CD14-positive monocyte (primary cell): ENCODE measurements at regions not wholly inside any gene's neighbourhood (a gene's known extent, or its start where the extent isn't known, plus 50 kb on each side); places are given as distances from the start of the nearest gene placed in this dataset.

Source experiments
- DNase-seq, 3 donors: peaks; one replicate each; pipeline ENCODE4 v3.0.0-alpha.2; 2011 to 2022
- H2AFZ ChIP-seq: 2 replicates; pipeline ENCODE4 v1.6.0; 2012; ENCODE audit warnings: mild to moderate bottlenecking, low read depth, low read length, inconsistent platforms; ENCODE audit not compliant: insufficient read depth, poor library complexity, severe bottlenecking
- H3K27ac ChIP-seq, 2 donors: 1 replicate in 1 of 2; 2 replicates in 1 of 2; pipeline ENCODE4 v1.5.1; 2012 to 2013; ENCODE audit warnings: low read length in 2 of 2, control low read depth in 1 of 2, inconsistent platforms in 1 of 2, low read depth in 1 of 2, mild to moderate bottlenecking in 1 of 2
- H3K27me3 ChIP-seq, 2 donors: one replicate each; pipeline versions ENCODE4 v1.6.0 to v1.6.1; 2011 to 2013; ENCODE audit warnings: low read length in 2 of 2; ENCODE audit not compliant: control insufficient read depth in 2 of 2, insufficient read depth in 2 of 2
- H3K36me3 ChIP-seq, 2 donors: replicated peaks in 1 of 2; 1 replicate in 1 of 2; 2 replicates in 1 of 2; pipeline versions ENCODE4 v1.5.1 to v1.6.1; 2012 to 2013; ENCODE audit warnings: low read length in 2 of 2, control low read depth in 1 of 2, inconsistent platforms in 1 of 2, mild to moderate bottlenecking in 1 of 2; ENCODE audit not compliant: insufficient read depth in 2 of 2, control insufficient read depth in 1 of 2
- H3K4me1 ChIP-seq, 2 donors: 1 replicate in 1 of 2; 2 replicates in 1 of 2; pipeline versions ENCODE4 v1.5.1 to v1.6.1; 2012 to 2013; ENCODE audit warnings: low read length in 2 of 2, control low read depth in 1 of 2, inconsistent platforms in 1 of 2, mild to moderate bottlenecking in 1 of 2, moderate library complexity in 1 of 2; ENCODE audit not compliant: insufficient read depth in 2 of 2, control insufficient read depth in 1 of 2
- H3K4me2 ChIP-seq: replicated peaks from 2 replicates; pipeline ENCODE3; 2012; ENCODE audit warnings: low read length, moderate library complexity, mild to moderate bottlenecking; ENCODE audit not compliant: poor library complexity, severe bottlenecking; ENCODE audit errors: extremely low read depth
- H3K4me3 ChIP-seq, 3 experiments: fragments of 200-600 bp in 1 of 3; sonication (generic) in 1 of 3; replicated peaks in 1 of 3; 1 replicate in 2 of 3; 2 replicates in 1 of 3; pipeline ENCODE4 v1.5.1; 2011 to 2013; ENCODE audit warnings: low read length in 3 of 3, mild to moderate bottlenecking in 3 of 3, control low read depth in 2 of 3, low read depth in 2 of 3, inconsistent platforms in 1 of 3, moderate library complexity in 1 of 3
- H3K79me2 ChIP-seq: 2 replicates; pipeline ENCODE4 v1.6.0; 2012; ENCODE audit warnings: mild to moderate bottlenecking, control low read depth, inconsistent platforms, low read length, moderate library complexity; ENCODE audit not compliant: insufficient read depth
- H3K9ac ChIP-seq: 2 replicates; pipeline ENCODE4 v1.6.0; 2017; ENCODE audit warnings: low read length, mild to moderate bottlenecking; ENCODE audit not compliant: insufficient read depth, poor library complexity, severe bottlenecking
- H3K9me3 ChIP-seq, 2 donors: replicated peaks in 1 of 2; 1 replicate in 1 of 2; 2 replicates in 1 of 2; pipeline versions ENCODE4 v1.5.1 to v1.6.1; 2012 to 2013; ENCODE audit warnings: low read length in 2 of 2, control low read depth in 1 of 2; ENCODE audit not compliant: control insufficient read depth in 1 of 2, insufficient read depth in 1 of 2
- H4K20me1 ChIP-seq: 2 replicates; pipeline ENCODE4 v1.6.0; 2012; ENCODE audit warnings: mild to moderate bottlenecking, low read length, control low read depth, moderate library complexity; ENCODE audit not compliant: insufficient read depth
- H3K27ac Mint-ChIP-seq, 7 donors: one replicate each; pipeline ENCODE4 v1.8.0; 2020; ENCODE audit warnings: mild to moderate bottlenecking in 7 of 7, mixed read lengths in 7 of 7, moderate library complexity in 6 of 7, inconsistent platforms in 2 of 7
- H3K27me3 Mint-ChIP-seq, 3 donors: one replicate each; pipeline ENCODE4 v1.8.0; 2021 to 2022; ENCODE audit warnings: low read depth in 3 of 3, mild to moderate bottlenecking in 3 of 3, mixed read lengths in 3 of 3, moderate library complexity in 3 of 3, inconsistent platforms in 1 of 3
- H3K36me3 Mint-ChIP-seq, 2 donors: one replicate each; pipeline ENCODE4 v1.8.0; 2020; ENCODE audit warnings: mixed read lengths in 2 of 2, inconsistent platforms in 1 of 2, mild to moderate bottlenecking in 1 of 2
- H3K4me1 Mint-ChIP-seq: one replicate; pipeline ENCODE4 v1.8.0; 2020; ENCODE audit warnings: mild to moderate bottlenecking, mixed read lengths
- H3K4me3 Mint-ChIP-seq, 2 donors: one replicate each; pipeline ENCODE4 v1.8.0; 2020; ENCODE audit warnings: mild to moderate bottlenecking in 2 of 2, mixed read lengths in 2 of 2, moderate library complexity in 1 of 2
- H3K9me3 Mint-ChIP-seq, 7 donors: one replicate each; pipeline ENCODE4 v1.8.0; 2020 to 2022; ENCODE audit warnings: mixed read lengths in 7 of 7, mild to moderate bottlenecking in 6 of 7, moderate library complexity in 6 of 7, inconsistent platforms in 2 of 7
- CTCF ChIP-seq: fragments of 200-600 bp; IDR thresholded peaks from one replicate; pipeline ENCODE4 v1.8.0; 2022; ENCODE audit warnings: antibody characterized with exemption, mild to moderate bottlenecking
- WGBS: methylation state at CpG from one replicate; pipeline ENCODE4 v1.1.5; 2013; ENCODE audit warnings: missing lambda C conversion rate; ENCODE audit not compliant: insufficient coverage; 5-methylcytosine and 5-hydroxymethylcytosine counted together
- intact Hi-C, 2 donors: fragments of 100-400 bp; cut with micrococcal nuclease; formaldehyde crosslinking; loops; one replicate each; pipeline versions ENCODE4 v1.15.0 to v1.15.1; 2023

GRCh38 chr4:134531013-134531412, 329.4 kb upstream of the PABPC4L start:
- H3K36me3 ChIP-seq, result no peaks in the 10 kb centered on the region
- Mint-ChIP-seq H3K36me3 (no peaks in the 10 kb centered on the region), H3K27me3 (no peaks in the 10 kb centered on the region), H3K27ac (no peak overlapping the region), H3K4me3 (no peak overlapping the region), H3K9me3 (peaks cover 0 to 5% (median 0%) of the 10 kb centered on the region in 7 donors), H3K4me1 (no peaks in the 10 kb centered on the region)
- 57% methylated on average over 1 of the region's 1 CpG for WGBS
- intact Hi-C loops, result no loop called here
- no peaks in the 10 kb centered on the region for H3K4me1 ChIP-seq
- H3K4me2 ChIP-seq, result no peak overlapping the region
- no peaks in the 10 kb centered on the region for H3K79me2 ChIP-seq
- no peaks in the 10 kb centered on the region for H4K20me1 ChIP-seq
- no peak for TF ChIP-seq CTCF
- H2AFZ ChIP-seq, result no peak overlapping the region
- no peak overlapping the region for H3K4me3 ChIP-seq
- H3K9ac ChIP-seq, result no peak overlapping the region
- no peak overlapping the region for H3K27ac ChIP-seq
- DNase-seq, result no peak
- no peaks in the 10 kb centered on the region for H3K9me3 ChIP-seq
- no peaks in the 10 kb centered on the region for H3K27me3 ChIP-seq

GRCh38 chr4:134529629-134530028, 328.0 kb upstream of the PABPC4L start:
- H2AFZ ChIP-seq, result no peak overlapping the region
- TF ChIP-seq CTCF, result no peak
- no peaks in the 10 kb centered on the region for H3K27me3 ChIP-seq
- H4K20me1 ChIP-seq, result no peaks in the 10 kb centered on the region
- WGBS, result no CpG with 5 or more reads among the region's 1 CpG
- intact Hi-C loops, result no loop called here
- H3K4me2 ChIP-seq, result no peak overlapping the region
- Mint-ChIP-seq H3K27ac (no peak overlapping the region), H3K4me3 (no peak overlapping the region), H3K27me3 (peaks cover 0 to 2% (median 0%) of the 10 kb centered on the region in 3 donors), H3K36me3 (no peaks in the 10 kb centered on the region), H3K9me3 (peaks cover 0 to 7% (median 0%) of the 10 kb centered on the region in 7 donors), H3K4me1 (no peaks in the 10 kb centered on the region)
- H3K9ac ChIP-seq, result no peak overlapping the region
- H3K79me2 ChIP-seq, result no peaks in the 10 kb centered on the region
- no peaks in the 10 kb centered on the region for H3K36me3 ChIP-seq
- no peaks in the 10 kb centered on the region for H3K4me1 ChIP-seq
- DNase-seq, result no peak
- H3K27ac ChIP-seq, result no peak overlapping the region
- H3K9me3 ChIP-seq, result no peaks in the 10 kb centered on the region
- no peak overlapping the region for H3K4me3 ChIP-seq
